Mucosa of rectum (tissue), 2 donors: ENCODE measurements at regions not wholly inside any gene's neighbourhood (a gene's known extent, or its start where the extent isn't known, plus 50 kb on each side); places are given as distances from the start of the nearest gene placed in this dataset.

ENCODE experiments used
- H3K27ac ChIP-seq, 2 donors: one replicate each; pipeline ENCODE4 v1.7.0; 2013; ENCODE audit warnings: inconsistent platforms in 2 of 2, low read depth in 2 of 2, low read length in 2 of 2
- H3K27me3 ChIP-seq, 2 donors: one replicate each; pipeline ENCODE4 v1.7.0; 2013; ENCODE audit warnings: low read length in 2 of 2; ENCODE audit not compliant: control insufficient read depth in 2 of 2, insufficient read depth in 2 of 2
- H3K36me3 ChIP-seq, 2 donors: one replicate each; pipeline ENCODE4 v1.7.0; 2013; ENCODE audit warnings: low read length in 2 of 2; ENCODE audit not compliant: control insufficient read depth in 2 of 2, insufficient read depth in 2 of 2
- H3K4me1 ChIP-seq, 2 donors: one replicate each; pipeline ENCODE4 v1.7.0; 2013; ENCODE audit warnings: low read length in 2 of 2, mild to moderate bottlenecking in 1 of 2; ENCODE audit not compliant: control insufficient read depth in 2 of 2, insufficient read depth in 2 of 2
- H3K4me3 ChIP-seq, 2 donors: one replicate each; pipeline ENCODE4 v1.7.0; 2013; ENCODE audit warnings: low read length in 2 of 2
- H3K9ac ChIP-seq, 2 donors: one replicate each; pipeline ENCODE4 v1.7.0; 2013; ENCODE audit warnings: low read length in 2 of 2, low read depth in 1 of 2, mild to moderate bottlenecking in 1 of 2
- H3K9me3 ChIP-seq, 2 donors: one replicate each; pipeline ENCODE4 v1.7.0; 2013; ENCODE audit warnings: low read length in 2 of 2; ENCODE audit not compliant: control insufficient read depth in 2 of 2
- donor health status: healthy.
- donor health status: Normal muscosa, but diverticular disease.

DNA sequence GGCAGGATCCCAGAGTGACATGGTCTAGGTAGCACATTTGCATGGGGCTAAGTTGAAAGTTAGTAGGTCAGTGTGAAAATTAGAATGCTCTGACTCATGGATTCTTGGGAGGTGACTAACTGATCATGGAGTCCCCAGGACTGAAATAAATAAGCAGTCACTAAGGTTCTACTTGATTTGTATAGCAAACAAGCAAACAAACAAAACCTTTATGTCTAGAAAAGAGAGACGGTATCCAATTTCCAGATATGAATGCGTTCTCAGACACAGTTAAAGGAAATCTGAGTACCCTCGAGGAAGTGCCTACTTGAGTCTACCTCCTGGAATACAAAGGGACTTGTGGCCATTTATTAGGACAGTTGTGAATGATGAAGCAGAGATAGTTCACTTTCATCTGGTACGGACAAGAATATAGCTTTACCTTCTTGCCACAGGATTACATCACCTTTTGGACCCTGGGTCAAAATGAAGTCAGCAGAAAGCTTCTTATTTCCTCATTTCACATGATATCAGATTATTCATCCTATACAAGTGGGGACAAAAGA is 54.3 kb upstream of the AGPS start:
- Histone ChIP-seq H3K9me3 (no peaks in the 10 kb centered on the region), H3K9ac (no peak overlapping the region), H3K27me3 (no peaks in the 10 kb centered on the region), H3K36me3 (no peaks in the 10 kb centered on the region), H3K4me1 (no peaks in the 10 kb centered on the region), H3K27ac (no peak overlapping the region), H3K4me3 (no peak overlapping the region)

DNA sequence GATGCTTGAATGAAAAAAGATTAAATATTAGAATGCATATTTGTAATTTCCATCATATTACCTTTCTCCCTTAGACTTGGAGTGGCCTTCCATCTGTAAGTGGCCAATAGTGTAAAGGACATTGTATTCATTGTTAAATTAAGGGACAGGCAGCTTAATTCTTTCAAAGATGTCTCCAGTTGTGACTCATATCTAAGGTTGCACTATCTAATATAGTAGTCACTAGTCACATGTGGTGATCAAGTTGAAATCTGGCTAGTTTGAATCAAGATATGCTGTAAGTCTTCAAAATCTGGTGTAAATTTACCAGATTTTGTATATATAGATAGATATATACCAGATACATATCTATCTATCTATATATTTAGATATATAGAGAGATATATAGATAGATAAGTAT is 52.4 kb upstream of the AGPS start:
- Histone ChIP-seq H3K4me3 (no peak overlapping the region), H3K9ac (no peak overlapping the region), H3K9me3 (no peaks in the 10 kb centered on the region), H3K27me3 (no peaks in the 10 kb centered on the region), H3K4me1 (no peaks in the 10 kb centered on the region), H3K27ac (no peak overlapping the region), H3K36me3 (no peaks in the 10 kb centered on the region)

DNA sequence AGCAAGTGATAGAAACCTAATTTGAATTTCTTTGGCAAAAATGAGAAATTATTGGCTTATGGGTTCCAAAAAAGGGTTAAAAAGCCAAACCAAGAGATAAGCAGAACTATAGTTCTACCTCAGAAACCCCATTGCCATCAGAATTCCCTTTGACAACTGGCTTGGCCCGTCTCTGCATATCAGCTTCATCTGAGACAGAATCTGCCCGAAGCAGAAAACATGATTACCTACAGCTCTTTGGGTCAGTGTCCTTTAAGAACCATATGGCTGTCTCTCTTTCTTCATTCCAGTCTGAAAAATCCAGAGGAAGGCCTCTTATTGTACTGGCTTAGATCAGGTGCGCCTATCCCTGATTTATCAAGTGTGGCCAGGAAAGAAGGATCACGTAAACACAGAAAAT is 49.8 kb upstream of the AGPS start:
- H3K9ac ChIP-seq, result no peak overlapping the region
- H3K36me3 ChIP-seq, result no peaks in the 10 kb centered on the region
- H3K4me1 ChIP-seq, result no peaks in the 10 kb centered on the region
- no peak overlapping the region for H3K4me3 ChIP-seq
- H3K27me3 ChIP-seq, result no peaks in the 10 kb centered on the region
- no peak overlapping the region for H3K27ac ChIP-seq
- H3K9me3 ChIP-seq, result no peaks in the 10 kb centered on the region
